HG03558 (cell line): ENCODE measurements at regions not wholly inside any gene's neighbourhood (a gene's known extent, or its start where the extent isn't known, plus 50 kb on each side); places are given as distances from the start of the nearest gene placed in this dataset.
"Not testable (repeated sequence)": the region's sequence is repeated elsewhere in the genome, so short reads cannot be mapped to it uniquely, and the experiment has no call there.

Source experiments
- ATAC-seq: cut with Tn5 transposase; IDR thresholded peaks from one replicate; pipeline ENCODE4 v1.9.1; 2021; ENCODE audit warnings: moderate number of reproducible peaks; ENCODE audit not compliant: unreplicated experiment; ENCODE audit errors: extremely low read depth

DNA sequence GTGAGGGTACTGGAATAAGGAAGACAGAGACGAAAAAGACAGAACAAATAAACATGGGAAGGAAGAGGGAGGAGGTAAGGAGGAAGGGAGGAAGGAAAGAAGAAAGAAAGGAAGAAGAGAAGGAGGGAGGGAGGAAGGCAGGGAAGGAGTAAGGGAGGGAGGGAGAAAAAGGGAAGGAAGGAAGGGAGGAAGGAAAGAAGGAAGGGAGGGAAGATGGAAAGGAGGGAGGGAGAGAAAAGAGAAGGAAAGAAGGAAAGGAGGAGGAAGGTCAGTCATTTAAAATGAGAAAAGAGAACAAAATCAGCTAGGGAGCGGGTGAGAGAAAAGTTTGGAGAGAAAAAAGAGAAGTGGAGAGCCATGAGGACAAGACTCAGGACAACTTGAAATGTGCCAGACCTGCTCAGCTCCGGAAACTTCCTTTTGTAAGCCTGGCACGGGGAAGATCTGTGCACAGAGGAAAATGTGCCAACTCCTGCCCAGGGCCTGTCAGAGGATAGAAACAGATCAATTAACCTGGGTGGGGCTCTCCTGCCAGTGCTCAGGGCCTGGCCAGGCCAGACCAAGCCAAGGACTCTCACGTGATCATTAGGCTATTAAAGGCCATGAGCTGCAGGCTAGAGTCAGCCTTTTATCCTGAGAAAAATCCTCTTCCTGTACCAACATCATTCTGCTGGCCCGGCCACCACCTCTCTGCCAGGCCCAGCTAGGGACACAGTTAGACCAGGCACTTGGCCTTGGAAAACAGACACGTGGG is 50.1 kb upstream of the BCL6 start:
- ATAC-seq = no peak

DNA sequence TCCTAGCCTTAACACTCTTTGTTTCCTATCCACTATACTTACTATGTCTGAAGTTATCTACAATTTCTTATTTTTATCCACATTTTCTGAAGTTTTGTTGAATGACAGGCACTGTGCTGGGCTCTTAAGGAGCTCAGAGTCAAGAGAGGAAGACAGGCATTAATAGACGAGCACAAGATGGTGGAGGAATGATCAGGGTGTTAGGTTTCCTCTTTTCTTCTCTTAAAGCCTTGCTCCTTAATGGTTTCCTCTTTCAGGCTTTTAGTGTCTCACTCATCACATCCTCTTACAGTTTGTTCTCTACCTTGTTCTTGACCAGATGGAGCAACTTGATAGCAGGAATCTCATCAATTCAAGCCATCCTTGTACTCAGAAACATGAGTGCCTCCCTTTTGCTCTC is 52.9 kb upstream of the BCL6 start:
- ATAC-seq = no peak

DNA sequence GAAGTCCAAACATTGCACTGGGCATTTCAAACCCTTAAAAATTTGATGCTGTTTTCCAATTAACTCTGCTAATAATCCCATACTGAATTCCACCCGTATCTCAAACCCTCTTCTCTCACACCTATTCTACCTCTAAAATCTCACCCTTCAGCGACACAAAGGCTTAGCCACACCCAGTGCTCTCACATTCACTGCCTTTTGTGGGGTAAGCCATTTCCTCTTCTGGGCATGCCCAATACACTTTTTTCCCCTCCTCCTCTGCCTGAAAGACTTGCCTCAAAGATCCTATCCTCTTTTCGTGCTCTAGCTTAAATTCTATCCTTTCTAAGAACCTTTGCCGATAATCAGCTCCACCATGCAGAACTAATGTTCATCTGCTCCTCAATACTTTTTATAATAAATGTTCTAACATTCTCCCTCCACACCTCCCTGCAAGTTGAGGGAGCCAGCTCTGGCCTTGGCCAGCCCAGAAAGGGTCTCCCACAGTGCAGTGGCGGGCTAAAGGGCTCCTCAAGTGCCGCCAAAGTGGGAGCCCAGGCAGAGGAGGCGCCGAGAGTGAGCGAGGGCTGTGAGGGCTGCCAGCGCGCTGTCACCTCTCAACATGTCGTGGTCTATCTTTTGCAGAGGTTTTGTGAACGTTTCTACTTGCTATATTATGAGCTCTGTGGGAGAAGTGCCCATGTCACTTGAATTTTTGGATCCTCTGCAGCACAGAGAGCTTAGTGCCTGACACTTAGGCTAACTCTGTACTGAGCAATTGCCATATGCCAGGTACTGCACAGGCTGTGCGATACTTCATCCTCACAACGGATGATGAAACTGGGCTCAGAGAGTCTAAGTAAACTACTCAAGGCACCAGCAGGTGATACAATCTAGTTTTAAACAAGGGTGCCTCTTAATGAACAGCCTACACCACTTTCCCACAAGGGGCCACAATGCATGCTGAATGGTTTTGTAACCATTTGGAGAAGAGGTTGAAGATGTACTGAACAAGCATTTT is 53.6 kb upstream of the BCL6 start:
- no peak for ATAC-seq

DNA sequence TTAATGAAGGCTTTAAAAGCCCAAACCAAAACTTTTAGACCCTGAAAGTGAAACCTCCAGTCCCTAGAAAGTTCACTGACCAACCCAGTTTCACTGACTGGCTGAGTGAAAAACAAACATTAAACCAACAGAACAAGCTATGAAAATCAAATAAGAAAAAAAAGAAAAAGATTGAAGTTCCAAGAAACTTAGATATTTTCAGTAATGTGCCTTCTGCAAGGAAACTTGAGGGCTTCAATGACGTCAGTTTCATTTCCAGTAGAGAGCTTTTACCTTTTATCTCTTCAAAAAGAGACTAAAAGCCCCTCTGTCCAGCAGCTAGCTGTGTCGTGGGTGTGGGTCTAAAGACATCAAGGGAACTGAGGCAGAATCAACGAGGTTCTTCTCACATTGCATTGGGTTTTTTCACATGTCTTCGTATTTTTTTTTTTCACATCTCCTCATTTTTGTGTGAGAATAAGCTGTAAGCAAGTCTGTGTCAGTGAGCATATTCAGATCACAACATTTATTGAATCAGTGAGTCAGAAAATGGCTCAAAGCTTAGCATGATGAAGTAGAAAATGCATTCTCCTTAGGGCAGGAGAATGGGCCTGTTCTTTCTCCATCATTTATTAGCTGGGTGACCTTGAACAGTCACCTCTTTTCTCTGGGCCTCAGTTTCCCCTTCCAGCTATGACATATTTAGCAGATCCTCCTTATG is 54.8 kb upstream of the BCL6 start:
- ATAC-seq = no peak

DNA sequence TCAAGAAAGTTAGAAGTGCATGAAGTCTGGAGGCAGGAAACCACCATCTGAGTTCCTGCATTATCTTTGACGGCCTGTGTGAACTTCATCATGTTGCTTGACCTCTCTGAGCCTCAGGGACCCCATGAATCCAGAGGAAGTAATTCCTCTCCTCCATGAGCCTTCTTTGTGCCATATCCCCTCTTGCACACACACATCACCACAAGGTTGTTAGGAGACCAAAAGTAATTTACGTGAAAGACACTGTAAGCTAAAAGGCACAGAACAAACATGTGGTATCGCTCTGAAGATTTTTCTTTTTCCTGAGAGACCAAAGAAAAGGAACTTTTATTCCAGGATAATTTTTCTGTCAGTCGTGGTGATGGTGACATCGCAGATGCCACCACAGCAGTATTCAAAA is 55.9 kb upstream of the BCL6 start:
- no peak for ATAC-seq

DNA sequence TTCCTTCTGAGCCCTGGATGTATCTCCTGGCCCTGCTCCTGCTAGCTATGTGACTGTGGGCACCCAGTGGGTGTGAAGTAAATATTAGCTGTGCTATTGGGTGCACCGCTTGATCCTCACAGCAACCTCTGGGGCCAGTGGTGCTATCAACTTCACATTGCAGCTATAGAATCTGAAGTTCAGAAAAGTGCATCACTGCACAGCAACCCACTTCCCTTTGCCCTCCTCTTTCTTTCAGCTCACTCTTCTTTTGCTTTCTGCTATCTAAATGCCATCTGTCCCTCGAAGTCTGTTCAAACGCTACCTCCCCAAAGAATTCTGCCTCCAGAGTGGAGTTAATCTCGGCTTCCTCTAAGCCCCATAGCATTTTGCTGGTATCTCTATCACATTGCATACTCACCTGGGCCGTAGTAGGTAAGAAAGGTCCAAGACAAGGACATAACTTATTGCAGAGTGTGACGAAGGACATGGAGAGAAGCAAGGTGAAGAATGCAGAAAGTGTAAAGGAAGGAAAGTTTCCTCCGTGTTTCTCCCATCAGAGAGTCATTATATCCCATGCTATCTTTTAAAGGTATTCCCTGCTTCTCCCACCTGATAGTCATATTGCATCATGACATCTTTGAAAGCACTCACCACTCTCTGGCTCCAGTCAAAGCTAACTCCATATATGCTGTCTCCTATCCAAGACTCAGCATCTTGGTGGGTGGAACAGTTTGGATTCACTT is 57.1 kb upstream of the BCL6 start:
- ATAC-seq = no peak

DNA sequence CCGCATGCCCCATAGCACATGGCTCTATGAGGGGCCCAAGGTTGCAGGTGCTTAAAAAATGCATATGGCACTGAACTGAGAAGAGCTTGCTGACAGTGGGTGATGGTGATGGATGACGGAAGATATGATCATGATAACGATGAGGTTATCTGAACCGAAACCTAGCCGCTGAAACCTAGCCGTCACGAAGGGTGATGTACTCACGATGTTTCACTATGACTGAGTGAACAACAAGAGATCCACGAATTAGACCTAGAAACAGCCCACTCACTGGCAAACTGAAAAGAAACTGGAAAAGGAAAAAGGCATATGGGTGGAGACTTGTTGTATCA is 57.6 kb upstream of the BCL6 start:
- ATAC-seq = peak; percentile 83

DNA sequence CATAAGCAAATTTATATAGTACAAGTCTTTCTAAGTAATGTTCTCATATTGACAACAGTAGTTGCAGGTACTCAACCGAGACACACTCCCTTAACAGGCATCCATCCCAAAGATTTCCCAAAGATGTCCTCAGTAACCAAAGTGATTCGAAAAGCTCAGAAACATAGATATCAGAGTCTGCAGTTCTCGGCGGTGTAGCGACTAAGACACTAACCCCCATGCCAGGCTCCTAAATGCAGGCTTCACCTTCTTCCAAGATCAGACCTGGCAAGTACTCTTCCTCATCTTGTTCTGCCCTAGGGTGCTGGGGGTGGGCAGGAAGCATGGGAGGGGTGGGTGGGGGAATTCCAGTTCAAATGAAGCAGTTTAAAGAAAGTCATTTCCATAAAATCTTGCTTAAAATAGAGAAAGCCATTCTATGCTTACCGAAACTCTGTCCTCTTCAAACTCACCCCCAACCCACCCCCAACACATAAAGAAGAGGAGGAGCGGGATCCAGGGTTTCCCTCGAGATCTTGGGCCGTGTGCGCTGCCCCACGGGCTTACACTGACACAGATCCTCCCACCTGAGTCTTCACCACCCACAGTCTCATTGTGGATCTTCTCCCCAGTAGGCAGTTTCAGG is 59.0 kb upstream of the BCL6 start:
- no peak for ATAC-seq

DNA sequence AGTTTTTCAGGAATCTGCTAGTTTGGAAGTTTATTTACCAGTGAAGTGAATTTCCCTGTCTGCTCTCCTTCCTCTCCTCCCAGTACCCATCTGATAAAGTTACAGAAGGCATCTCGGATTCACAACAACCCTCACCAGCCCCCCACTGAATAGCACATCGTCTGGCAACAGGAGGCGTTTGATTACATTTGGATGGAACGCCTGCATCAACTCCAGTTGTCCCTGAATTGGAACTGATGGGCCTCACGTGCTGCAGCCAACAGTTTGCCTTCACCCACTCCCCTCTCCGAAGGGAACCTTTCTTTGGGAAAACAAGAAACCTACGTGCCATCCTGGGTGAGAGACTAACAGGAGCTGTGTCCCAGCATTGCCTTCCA is 59.5 kb upstream of the BCL6 start:
- no peak for ATAC-seq

DNA sequence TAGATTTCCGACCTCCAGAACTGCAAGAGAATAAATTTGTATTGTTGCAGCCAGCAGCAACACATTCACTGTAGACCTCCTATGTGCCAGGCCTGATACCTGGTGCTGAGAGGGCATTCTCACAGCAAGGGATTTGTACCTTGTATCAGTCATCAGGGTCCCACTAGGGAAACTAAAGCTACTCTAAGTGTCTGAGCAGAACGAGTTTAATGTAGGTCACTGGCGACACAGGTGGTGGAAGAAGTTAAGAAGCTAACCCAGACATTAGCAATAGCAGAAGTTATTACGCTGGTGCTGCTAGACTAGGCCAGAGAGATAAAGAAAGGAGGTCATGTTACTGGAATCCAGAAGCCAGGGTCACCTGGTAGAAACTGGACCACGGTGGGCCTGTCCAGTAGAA is 60.5 kb upstream of the BCL6 start:
- no peak for ATAC-seq

DNA sequence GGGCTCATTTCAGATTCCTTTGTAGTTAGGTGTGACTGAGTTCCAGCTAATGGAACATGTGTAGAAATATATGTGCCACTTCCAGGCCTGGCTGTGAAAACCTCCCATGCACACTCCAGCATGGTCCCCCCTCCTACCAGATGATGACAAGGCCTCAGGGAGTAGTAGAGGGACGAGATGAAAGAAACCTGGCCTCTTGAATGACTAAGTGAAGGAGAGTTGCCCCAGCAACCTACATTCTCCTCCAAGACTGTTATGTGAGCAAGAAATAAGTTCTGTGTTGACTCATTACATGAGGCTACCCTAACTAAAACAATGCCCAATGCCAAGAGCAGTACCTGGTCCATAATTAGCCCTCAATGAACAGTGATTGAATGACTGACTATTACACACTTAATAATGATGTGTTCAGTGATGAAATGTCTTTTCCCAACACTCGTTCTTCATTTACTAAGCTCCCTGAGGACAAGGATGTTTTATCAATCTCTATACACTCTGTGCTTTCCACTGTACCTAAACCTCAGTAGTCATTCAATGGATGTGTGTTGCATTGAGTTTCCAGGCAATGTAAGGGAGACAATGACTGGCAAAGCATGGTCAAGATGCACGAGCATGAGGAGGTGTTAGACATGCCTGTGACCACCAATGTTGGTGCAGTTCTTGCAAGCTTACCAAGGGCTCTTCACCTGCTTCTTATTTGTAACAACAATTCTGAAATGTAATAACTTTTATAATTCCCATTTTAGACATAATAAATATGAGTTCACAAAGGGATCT is 62.0 kb upstream of the BCL6 start:
- no peak for ATAC-seq

DNA sequence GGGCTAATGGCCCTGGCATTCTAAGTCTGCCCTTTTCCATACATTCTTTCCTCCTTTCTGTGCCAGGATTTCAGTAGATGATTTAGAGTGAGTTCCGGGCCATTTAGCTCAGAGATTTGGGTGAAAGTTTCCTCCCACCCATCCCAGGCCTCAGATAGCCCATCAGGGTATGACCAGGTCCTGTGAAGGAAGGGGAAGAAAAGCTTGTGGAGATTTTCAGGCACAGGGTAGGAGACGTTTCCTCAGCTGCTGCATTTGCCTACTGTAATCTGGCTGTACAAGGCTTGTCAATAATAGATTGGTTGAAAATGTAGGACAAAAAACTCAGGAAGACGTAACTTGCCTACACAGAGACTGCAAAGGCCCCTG is 63.2 kb upstream of the BCL6 start:
- no peak for ATAC-seq

DNA sequence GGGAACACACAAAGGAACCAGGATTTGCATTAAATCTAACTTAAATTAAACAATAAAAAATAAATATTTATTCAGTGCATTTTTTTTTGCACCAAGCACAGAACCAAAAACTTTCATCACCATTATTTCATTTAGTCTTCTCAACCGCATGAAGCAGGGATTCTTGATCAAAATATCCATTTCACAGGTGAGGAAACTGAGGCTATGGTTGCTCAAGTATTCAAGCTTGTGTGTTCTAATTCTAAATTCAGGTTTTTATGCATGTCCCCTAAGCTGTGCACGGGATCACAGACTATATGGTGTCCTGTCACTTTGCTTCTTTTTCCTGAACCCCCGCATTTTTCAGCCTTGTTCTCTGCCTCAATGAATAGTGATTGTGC is 64.3 kb upstream of the BCL6 start:
- no peak for ATAC-seq

DNA sequence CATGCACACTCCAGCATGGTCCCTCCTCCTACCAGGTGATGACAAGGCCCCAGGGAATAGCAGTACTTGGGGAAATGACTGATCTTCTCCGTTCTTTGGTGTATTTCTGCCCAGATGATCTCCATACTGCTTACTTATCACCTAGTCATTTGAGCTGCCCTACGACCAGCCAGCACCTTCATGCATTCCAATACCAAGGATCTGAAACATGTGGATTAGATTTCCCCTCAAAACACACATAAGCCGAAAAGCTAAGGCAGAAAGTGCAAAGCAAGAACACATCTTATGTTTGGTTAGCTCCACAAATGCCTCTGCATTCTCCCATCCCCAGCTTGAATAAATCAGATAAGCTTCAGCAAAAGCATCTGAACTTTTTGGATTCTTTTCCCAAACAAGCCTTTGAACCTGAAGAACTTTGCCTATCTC is 64.8 kb upstream of the BCL6 start:
- no peak for ATAC-seq

DNA sequence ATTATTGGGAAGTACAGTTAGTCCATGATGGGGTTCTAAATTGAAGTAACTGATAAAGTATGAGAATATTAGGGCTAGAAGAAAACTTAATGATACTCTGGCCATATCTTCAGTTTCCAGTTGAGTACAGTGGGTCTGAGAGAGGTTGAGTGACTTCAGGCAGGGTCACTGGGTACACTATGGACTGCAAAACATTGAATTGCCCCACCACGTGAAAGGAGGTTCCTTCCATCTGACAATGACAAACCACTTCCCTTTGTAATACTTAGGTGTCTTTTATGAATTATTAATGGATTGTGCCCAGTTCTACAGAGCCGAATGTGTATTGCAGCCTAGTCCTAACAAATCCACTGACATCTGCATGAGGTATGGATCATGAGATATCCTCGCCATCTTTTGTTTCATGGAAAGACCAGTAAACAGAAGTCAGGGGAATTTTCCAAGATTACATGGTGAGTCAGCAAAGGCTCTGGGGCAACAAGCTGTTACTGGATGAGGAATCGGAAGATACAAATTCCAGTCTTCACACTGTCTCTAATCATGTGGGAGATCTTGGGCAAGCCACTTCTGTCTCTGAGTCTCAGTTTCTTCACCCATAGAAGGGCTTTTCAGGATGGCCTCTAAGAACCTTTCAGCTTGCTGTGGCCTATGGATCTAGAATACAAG is 66.5 kb upstream of the BCL6 start:
- ATAC-seq = no peak

DNA sequence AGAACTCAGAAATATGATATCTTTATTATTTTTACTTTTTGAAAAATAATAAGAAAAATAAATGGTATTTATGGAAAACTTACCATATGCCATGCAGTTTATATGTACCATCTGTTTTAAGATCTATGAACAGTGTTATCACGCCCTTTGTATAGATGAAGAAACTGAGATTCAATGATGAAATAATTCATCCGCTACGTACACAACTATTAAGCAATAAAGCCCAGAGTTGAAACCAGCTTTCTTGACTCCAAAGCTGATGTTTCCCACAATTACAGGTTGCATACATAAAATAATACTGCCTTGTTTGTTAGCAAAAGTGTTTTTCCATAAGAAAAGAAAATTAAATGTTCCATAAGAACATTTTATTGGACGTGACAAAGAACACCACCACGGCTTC is 67.2 kb upstream of the BCL6 start:
- ATAC-seq = no peak

DNA sequence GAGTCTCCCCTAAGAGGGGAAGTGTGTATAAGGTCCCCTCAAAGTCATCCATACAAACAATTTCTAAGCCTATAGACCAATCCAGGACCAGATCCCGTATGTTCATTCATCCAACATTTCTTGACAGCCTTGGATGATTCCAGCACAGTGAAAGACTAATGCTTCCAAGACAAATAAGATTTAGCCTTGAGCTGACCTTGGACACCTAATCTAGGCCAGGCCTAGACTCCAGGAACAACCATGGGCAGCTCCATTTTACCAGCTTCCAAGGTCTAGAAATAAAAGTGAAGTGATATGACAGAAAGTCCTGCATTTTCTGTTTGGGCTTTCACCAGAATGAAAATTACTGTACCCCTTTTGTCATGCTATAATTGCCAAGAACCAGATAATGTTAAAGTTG is 67.9 kb upstream of the BCL6 start:
- no peak for ATAC-seq

DNA sequence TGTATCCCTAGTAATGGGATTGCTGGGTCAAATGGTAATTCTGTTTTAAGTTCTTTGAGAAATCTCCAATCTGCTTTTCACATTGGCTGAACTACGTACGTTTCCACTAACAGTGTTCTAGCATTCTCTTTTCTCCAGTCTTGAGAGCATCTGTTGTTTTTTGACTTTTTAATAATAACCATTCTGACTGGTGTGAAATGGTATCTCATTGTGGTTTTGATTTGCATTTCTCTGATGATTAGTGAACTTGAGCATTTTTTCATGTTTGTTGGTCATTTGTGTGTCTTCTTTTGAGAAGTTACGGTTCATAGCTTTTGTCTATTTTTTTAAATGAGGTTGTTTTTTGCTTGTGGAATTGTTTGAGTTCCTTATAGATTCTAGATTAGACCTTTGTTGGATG is 72.5 kb upstream of the BCL6 start:
- ATAC-seq = not testable (repeated sequence)
